HepG2 (cell line): ENCODE measurements at regions not wholly inside any gene's neighbourhood (a gene's known extent, or its start where the extent isn't known, plus 50 kb on each side); places are given as distances from the start of the nearest gene placed in this dataset.

Source experiments
- AGO1 ChIP-seq: fragments of 200-400 bp; formaldehyde crosslinking; IDR thresholded peaks from 2 replicates; pipeline ENCODE4 v1.6.1; 2017; ENCODE audit warnings: mild to moderate bottlenecking, low read depth, low read length, moderate library complexity; ENCODE audit not compliant: poor library complexity, severe bottlenecking
- AKAP8 ChIP-seq: sonication (generic); formaldehyde crosslinking; IDR thresholded peaks from 2 replicates; pipeline ENCODE4 v1.5.1; 2020; ENCODE audit warnings: mild to moderate bottlenecking, missing genetic modification reagents
- CEBPG ChIP-seq: IDR thresholded peaks from 2 replicates; pipeline ENCODE4 v1.6.1; 2016
- DNMT1 ChIP-seq: sonication (generic); formaldehyde crosslinking; IDR thresholded peaks from 2 replicates; pipeline ENCODE4 v1.5.1; 2020; ENCODE audit warnings: mild to moderate bottlenecking, missing genetic modification reagents
- GPN1 ChIP-seq: sonication (generic); formaldehyde crosslinking; IDR thresholded peaks from 2 replicates; pipeline ENCODE4 v1.5.1; 2020; ENCODE audit warnings: missing genetic modification reagents, borderline replicate concordance
- HOXA7 ChIP-seq: sonication (generic); formaldehyde crosslinking; IDR thresholded peaks from 2 replicates; pipeline ENCODE4 v1.8.1; 2022; ENCODE audit warnings: mild to moderate bottlenecking, missing genetic modification reagents, moderate library complexity
- NFYB ChIP-seq: sonication (generic); formaldehyde crosslinking; IDR thresholded peaks from 2 replicates; pipeline ENCODE4 v1.4.0; 2020; ENCODE audit warnings: missing genetic modification reagents
- NR3C1 ChIP-seq: sonication (generic); formaldehyde crosslinking; IDR thresholded peaks from 2 replicates; pipeline ENCODE4 v1.4.0; 2020; ENCODE audit warnings: missing genetic modification reagents
- RXRA ChIP-seq: sonication (generic); formaldehyde crosslinking; IDR thresholded peaks from 2 replicates; pipeline ENCODE4 v1.5.1; 2020; ENCODE audit warnings: missing genetic modification reagents
- SAP130 ChIP-seq: IDR thresholded peaks from 2 replicates; pipeline ENCODE4 v1.6.1; 2016; ENCODE audit warnings: low read depth
- SYNCRIP ChIP-seq: fragments of 200-400 bp; formaldehyde crosslinking; IDR thresholded peaks from 2 replicates; pipeline ENCODE4 v1.6.1; 2018; ENCODE audit warnings: mild to moderate bottlenecking, low read depth, low read length; ENCODE audit not compliant: insufficient read depth
- TEAD3 ChIP-seq: optimal IDR thresholded peaks from 2 replicates; pipeline ENCODE3; 2016; ENCODE audit warnings: borderline replicate concordance
- ZNF138 ChIP-seq: sonication (generic); formaldehyde crosslinking; IDR thresholded peaks from 2 replicates; pipeline ENCODE4 v1.5.0; 2020; ENCODE audit warnings: mild to moderate bottlenecking, low read depth, missing genetic modification reagents
- ZNF256 ChIP-seq: sonication (generic); formaldehyde crosslinking; conservative IDR thresholded peaks from 2 replicates; pipeline ENCODE4 v1.4.0; 2020; ENCODE audit warnings: missing genetic modification reagents
- ZNF30 ChIP-seq: sonication (generic); formaldehyde crosslinking; IDR thresholded peaks from 2 replicates; pipeline ENCODE4 v1.5.0; 2020; ENCODE audit warnings: mild to moderate bottlenecking, missing genetic modification reagents
- ZNF383 ChIP-seq: sonication (generic); formaldehyde crosslinking; IDR thresholded peaks from 2 replicates; pipeline ENCODE4 v1.4.0; 2020; ENCODE audit warnings: missing genetic modification reagents, mild to moderate bottlenecking, borderline replicate concordance
- ZNF446 ChIP-seq: sonication (generic); formaldehyde crosslinking; IDR thresholded peaks from 2 replicates; pipeline ENCODE4 v1.5.0; 2020; ENCODE audit warnings: mild to moderate bottlenecking, missing genetic modification reagents
- ZNF703 ChIP-seq: sonication (generic); formaldehyde crosslinking; IDR thresholded peaks from 2 replicates; pipeline ENCODE4 v1.5.1; 2020; ENCODE audit warnings: missing genetic modification reagents, mild to moderate bottlenecking, moderate library complexity, borderline replicate concordance
- ZNF766 ChIP-seq: sonication (generic); formaldehyde crosslinking; IDR thresholded peaks from 2 replicates; pipeline ENCODE4 v1.5.0; 2020; ENCODE audit warnings: missing genetic modification reagents, borderline replicate concordance
- TF ChIP-seq, protein P1 (sequence below): fragments of 450-650 bp; IDR thresholded peaks from 2 replicates; pipeline ENCODE4 v1.6.1; 2017
- TF ChIP-seq, protein P2 (sequence below): sonication (generic); formaldehyde crosslinking; IDR thresholded peaks from 2 replicates; pipeline ENCODE4 v1.8.0; 2022; ENCODE audit warnings: low read depth, missing genetic modification reagents
- TF ChIP-seq, protein P3 (sequence below): sonication (generic); formaldehyde crosslinking; IDR thresholded peaks from 2 replicates; pipeline ENCODE4 v1.8.0; 2022; ENCODE audit warnings: mild to moderate bottlenecking, missing genetic modification reagents, moderate library complexity
- TF ChIP-seq, protein P4 (sequence below): sonication (generic); formaldehyde crosslinking; IDR thresholded peaks from 2 replicates; pipeline ENCODE4 v1.5.0; 2020; ENCODE audit warnings: mild to moderate bottlenecking, low read depth, missing genetic modification reagents, borderline replicate concordance
- TF ChIP-seq, protein P5 (sequence below): sonication (generic); formaldehyde crosslinking; IDR thresholded peaks from 2 replicates; pipeline ENCODE4 v1.9.0; 2021; ENCODE audit warnings: missing genetic modification reagents, borderline replicate concordance
- TF ChIP-seq, protein P6 (sequence below): sonication (generic); formaldehyde crosslinking; IDR thresholded peaks from 2 replicates; pipeline ENCODE4 v1.8.1; 2022; ENCODE audit warnings: mild to moderate bottlenecking, missing genetic modification reagents

DNA sequence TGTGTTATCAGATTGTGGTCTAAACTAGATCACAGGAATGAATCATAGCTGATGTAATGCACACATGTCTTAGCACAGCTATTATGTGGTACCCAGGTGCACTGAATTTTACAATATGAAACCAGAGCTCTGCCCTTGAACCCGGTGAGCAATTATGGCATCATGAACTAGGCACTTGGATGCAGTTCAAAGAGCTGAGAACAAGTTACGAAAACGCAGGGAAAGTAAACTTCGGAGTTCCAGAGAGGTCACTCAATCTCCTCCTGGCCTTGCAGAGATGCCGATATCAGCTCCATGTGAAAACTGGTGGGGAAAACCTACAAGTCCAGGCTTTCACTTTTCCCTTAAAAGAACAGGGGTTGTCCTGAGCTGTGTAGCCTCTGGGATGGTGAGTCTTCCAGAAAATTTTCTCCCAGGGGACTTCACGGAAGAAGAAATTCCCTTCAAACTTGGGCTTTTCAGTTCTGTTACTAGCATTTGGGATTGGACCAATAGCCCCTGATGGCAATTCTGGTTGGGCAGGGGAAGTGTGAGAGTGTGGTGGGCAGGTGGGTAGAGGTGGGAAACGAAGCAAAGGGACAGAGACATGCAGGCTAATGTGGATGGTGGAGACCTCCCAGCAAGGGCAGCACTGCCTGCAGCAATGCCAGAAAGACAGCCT lies 71.1 kb upstream of the SH3BP4 start (continued):
- TF ChIP-seq, protein P1, sequence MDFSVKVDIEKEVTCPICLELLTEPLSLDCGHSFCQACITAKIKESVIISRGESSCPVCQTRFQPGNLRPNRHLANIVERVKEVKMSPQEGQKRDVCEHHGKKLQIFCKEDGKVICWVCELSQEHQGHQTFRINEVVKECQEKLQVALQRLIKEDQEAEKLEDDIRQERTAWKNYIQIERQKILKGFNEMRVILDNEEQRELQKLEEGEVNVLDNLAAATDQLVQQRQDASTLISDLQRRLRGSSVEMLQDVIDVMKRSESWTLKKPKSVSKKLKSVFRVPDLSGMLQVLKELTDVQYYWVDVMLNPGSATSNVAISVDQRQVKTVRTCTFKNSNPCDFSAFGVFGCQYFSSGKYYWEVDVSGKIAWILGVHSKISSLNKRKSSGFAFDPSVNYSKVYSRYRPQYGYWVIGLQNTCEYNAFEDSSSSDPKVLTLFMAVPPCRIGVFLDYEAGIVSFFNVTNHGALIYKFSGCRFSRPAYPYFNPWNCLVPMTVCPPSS = no peak
- TF ChIP-seq, protein P2, sequence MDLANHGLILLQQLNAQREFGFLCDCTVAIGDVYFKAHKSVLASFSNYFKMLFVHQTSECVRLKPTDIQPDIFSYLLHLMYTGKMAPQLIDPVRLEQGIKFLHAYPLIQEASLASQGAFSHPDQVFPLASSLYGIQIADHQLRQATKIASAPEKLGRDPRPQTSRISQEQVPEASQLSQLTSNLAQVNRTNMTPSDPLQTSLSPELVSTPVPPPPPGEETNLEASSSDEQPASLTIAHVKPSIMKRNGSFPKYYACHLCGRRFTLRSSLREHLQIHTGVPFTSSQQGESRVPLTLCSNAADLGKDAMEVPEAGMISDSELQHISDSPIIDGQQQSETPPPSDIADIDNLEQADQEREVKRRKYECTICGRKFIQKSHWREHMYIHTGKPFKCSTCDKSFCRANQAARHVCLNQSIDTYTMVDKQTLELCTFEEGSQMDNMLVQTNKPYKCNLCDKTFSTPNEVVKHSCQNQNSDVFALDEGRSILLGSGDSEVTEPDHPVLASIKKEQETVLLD = no peak
- no peak for TF ChIP-seq NFYB
- TF ChIP-seq NR3C1 = no peak
- peak; percentile 78; the same call in 1 of the 2 replicates for TF ChIP-seq ZNF703 (CRISPR knock-in tag)
- TF ChIP-seq SYNCRIP = no peak
- TF ChIP-seq ZNF766 = peak; percentile 40; the same call in 1 of the 2 replicates
- TF ChIP-seq TEAD3 (CRISPR knock-in tag) = peak; percentile 92
- no peak for TF ChIP-seq DNMT1 (CRISPR knock-in tag)
- no peak for TF ChIP-seq AKAP8 (CRISPR knock-in tag)
- TF ChIP-seq, protein P3, sequence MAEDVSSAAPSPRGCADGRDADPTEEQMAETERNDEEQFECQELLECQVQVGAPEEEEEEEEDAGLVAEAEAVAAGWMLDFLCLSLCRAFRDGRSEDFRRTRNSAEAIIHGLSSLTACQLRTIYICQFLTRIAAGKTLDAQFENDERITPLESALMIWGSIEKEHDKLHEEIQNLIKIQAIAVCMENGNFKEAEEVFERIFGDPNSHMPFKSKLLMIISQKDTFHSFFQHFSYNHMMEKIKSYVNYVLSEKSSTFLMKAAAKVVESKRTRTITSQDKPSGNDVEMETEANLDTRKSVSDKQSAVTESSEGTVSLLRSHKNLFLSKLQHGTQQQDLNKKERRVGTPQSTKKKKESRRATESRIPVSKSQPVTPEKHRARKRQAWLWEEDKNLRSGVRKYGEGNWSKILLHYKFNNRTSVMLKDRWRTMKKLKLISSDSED (CRISPR knock-in tag) = no peak
- TF ChIP-seq, protein P4, sequence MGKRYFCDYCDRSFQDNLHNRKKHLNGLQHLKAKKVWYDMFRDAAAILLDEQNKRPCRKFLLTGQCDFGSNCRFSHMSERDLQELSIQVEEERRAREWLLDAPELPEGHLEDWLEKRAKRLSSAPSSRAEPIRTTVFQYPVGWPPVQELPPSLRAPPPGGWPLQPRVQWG = no peak
- no peak for TF ChIP-seq AGO1
- peak; percentile 99; the same call in 1 of the 2 replicates for TF ChIP-seq RXRA (CRISPR knock-in tag)
- no peak for TF ChIP-seq ZNF30 (CRISPR knock-in tag)
- TF ChIP-seq ZNF446 = peak; percentile 14; the same call in 1 of the 2 replicates
- no peak for TF ChIP-seq ZNF138
- TF ChIP-seq ZNF256 (CRISPR knock-in tag) = 0 out of 2 replicates have a peak, but pooled peaks have one; percentile 21
- TF ChIP-seq, protein P5, sequence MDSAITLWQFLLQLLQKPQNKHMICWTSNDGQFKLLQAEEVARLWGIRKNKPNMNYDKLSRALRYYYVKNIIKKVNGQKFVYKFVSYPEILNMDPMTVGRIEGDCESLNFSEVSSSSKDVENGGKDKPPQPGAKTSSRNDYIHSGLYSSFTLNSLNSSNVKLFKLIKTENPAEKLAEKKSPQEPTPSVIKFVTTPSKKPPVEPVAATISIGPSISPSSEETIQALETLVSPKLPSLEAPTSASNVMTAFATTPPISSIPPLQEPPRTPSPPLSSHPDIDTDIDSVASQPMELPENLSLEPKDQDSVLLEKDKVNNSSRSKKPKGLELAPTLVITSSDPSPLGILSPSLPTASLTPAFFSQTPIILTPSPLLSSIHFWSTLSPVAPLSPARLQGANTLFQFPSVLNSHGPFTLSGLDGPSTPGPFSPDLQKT (CRISPR knock-in tag) = no peak
- TF ChIP-seq, protein P6, sequence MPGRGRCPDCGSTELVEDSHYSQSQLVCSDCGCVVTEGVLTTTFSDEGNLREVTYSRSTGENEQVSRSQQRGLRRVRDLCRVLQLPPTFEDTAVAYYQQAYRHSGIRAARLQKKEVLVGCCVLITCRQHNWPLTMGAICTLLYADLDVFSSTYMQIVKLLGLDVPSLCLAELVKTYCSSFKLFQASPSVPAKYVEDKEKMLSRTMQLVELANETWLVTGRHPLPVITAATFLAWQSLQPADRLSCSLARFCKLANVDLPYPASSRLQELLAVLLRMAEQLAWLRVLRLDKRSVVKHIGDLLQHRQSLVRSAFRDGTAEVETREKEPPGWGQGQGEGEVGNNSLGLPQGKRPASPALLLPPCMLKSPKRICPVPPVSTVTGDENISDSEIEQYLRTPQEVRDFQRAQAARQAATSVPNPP (CRISPR knock-in tag) = no peak
- no peak for TF ChIP-seq ZNF383
- no peak for TF ChIP-seq HOXA7 (CRISPR knock-in tag)
- TF ChIP-seq GPN1 (CRISPR knock-in tag) = no peak
- peak; percentile 93 for TF ChIP-seq SAP130 (CRISPR knock-in tag)
- TF ChIP-seq CEBPG (CRISPR knock-in tag) = peak; percentile 96
